Keratinocyte (primary cell): ENCODE measurements at regions not wholly inside any gene's neighbourhood (a gene's known extent, or its start where the extent isn't known, plus 50 kb on each side); places are given as distances from the start of the nearest gene placed in this dataset.

ENCODE experiments used
- DNase-seq: peaks from one replicate; pipeline ENCODE4 v3.0.0-alpha.2; 2011; ENCODE audit warnings: low read depth, missing footprints, low spot score
- FAIRE-seq: peaks from 2 replicates; lab custom pipeline; 2011; peaks lifted over from hg19 to GRCh38; lab: Jason Lieb, UNC
- H2AFZ ChIP-seq: 2 replicates; pipeline ENCODE4 v1.6.0; 2012; ENCODE audit warnings: low read length, control low read depth, inconsistent platforms; ENCODE audit not compliant: control insufficient read depth
- H3K27ac ChIP-seq: 2 replicates; pipeline ENCODE4 v1.5.1; 2011; ENCODE audit warnings: low read length; ENCODE audit not compliant: control insufficient read depth, insufficient read depth
- H3K27me3 ChIP-seq: 3 replicates; pipeline ENCODE4 v1.6.0; 2011; ENCODE audit warnings: low read length; ENCODE audit not compliant: control insufficient read depth, insufficient read depth; ENCODE audit errors: extremely low read depth
- H3K36me3 ChIP-seq, 2 experiments: 2 replicates in 1 of 2; 3 replicates in 1 of 2; pipeline ENCODE4 v1.5.1; 2011; ENCODE audit warnings: low read length in 2 of 2, mild to moderate bottlenecking in 1 of 2; ENCODE audit not compliant: control insufficient read depth in 2 of 2, insufficient read depth in 2 of 2; ENCODE audit errors: extremely low read depth in 1 of 2
- H3K4me1 ChIP-seq: 3 replicates; pipeline ENCODE4 v1.5.1; 2011; ENCODE audit warnings: low read length; ENCODE audit not compliant: control insufficient read depth, insufficient read depth; ENCODE audit errors: extremely low read depth
- H3K4me2 ChIP-seq: 3 replicates; pipeline ENCODE4 v1.6.0; 2011; ENCODE audit warnings: low read depth, low read length; ENCODE audit not compliant: control insufficient read depth, insufficient read depth; ENCODE audit errors: extremely low read depth
- H3K4me3 ChIP-seq, 3 experiments: fragments of 200-600 bp in 1 of 3; sonication (generic) in 1 of 3; 2 replicates in 2 of 3; 3 replicates in 1 of 3; pipeline ENCODE4 v1.5.1; 2011 to 2016; ENCODE audit warnings: low read length in 3 of 3, mild to moderate bottlenecking in 3 of 3, control low read depth in 2 of 3, inconsistent platforms in 1 of 3, low read depth in 1 of 3, mixed read lengths in 1 of 3, mixed run types in 1 of 3, moderate library complexity in 1 of 3; ENCODE audit not compliant: control insufficient read depth in 2 of 3, insufficient read depth in 2 of 3; ENCODE audit errors: extremely low read depth in 1 of 3
- H3K79me2 ChIP-seq: 2 replicates; pipeline ENCODE4 v1.6.0; 2012; ENCODE audit warnings: low read length; ENCODE audit not compliant: control insufficient read depth, insufficient read depth
- H3K9ac ChIP-seq: 3 replicates; pipeline ENCODE4 v1.6.0; 2011; ENCODE audit warnings: low read length; ENCODE audit not compliant: control insufficient read depth, insufficient read depth; ENCODE audit errors: extremely low read depth
- H3K9me1 ChIP-seq: 3 replicates; pipeline ENCODE4 v1.6.0; 2011; ENCODE audit warnings: low read length; ENCODE audit not compliant: control insufficient read depth, insufficient read depth; ENCODE audit errors: extremely low read depth
- H3K9me3 ChIP-seq: 2 replicates; pipeline ENCODE4 v1.5.1; 2012; ENCODE audit warnings: low read depth, low read length; ENCODE audit not compliant: control insufficient read depth
- H4K20me1 ChIP-seq: 3 replicates; pipeline ENCODE4 v1.6.0; 2011; ENCODE audit warnings: low read length; ENCODE audit not compliant: control insufficient read depth, insufficient read depth; ENCODE audit errors: extremely low read depth
- EZH2 ChIP-seq: IDR thresholded peaks from one replicate; pipeline ENCODE4 v1.6.1; 2012; ENCODE audit warnings: inconsistent platforms, mild to moderate bottlenecking, low read length, moderate library complexity
- dilution Hi-C: fragments of 300-500 bp; cut with MboI; formaldehyde crosslinking; loops from one replicate; pipeline ENCODE4 v1.7.0; 2020; ENCODE audit warnings: low sequenced_read_pairs; ENCODE audit not compliant: extremely low pct_ligation_motif_present
- TF ChIP-seq, protein P1 (sequence below), 3 experiments: IDR thresholded peaks in 1 of 3; conservative IDR thresholded peaks in 1 of 3; optimal IDR thresholded peaks in 1 of 3; 2 replicates in 2 of 3; 3 replicates in 1 of 3; pipeline versions ENCODE3 to v1.5.1; 2011; ENCODE audit warnings: low read length in 3 of 3, mild to moderate bottlenecking in 3 of 3, moderate library complexity in 2 of 3, control low read depth in 1 of 3, inconsistent platforms in 1 of 3; ENCODE audit not compliant: insufficient read depth in 2 of 3; ENCODE audit errors: extremely low read depth in 1 of 3

DNA sequence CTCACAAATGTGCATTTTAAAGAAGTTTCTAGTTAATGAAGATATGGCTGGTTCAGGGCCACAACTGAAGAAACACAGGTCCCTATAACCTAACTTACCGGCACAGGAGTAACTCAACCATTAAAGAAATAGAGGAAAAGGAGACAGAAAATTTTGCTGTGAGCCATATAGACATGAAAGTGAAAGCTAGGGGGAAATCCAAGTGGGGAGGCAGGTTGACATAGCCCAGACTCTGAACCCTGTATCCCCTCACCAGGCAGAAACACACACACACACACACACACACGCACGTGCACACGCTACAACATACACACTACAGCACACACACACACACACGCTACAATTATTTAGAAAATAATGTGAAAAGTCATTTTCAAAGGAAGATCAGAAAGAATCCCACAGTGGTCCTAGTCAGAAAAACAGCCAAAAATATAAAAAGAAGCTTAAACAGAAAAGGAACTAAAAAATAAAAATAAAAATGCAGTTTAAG, 856.4 kb upstream of the CDH6 start:
- no peak for FAIRE-seq

GRCh38 chr5:30331534-30331933, 862.0 kb upstream of the CDH6 start:
- Histone ChIP-seq H3K36me3 (no peaks in the 10 kb centered on the region), H3K27ac (no peak overlapping the region), H4K20me1 (no peaks in the 10 kb centered on the region), H3K4me3 (no peak overlapping the region), H3K27me3 (no peaks in the 10 kb centered on the region), H3K79me2 (no peaks in the 10 kb centered on the region), H3K4me1 (no peaks in the 10 kb centered on the region), H3K4me2 (no peak overlapping the region), H3K9me1 (no peaks in the 10 kb centered on the region), H3K9ac (no peak overlapping the region), H2AFZ (no peak overlapping the region), H3K9me3 (no peaks in the 10 kb centered on the region)
- no peak for FAIRE-seq
- no peak for TF ChIP-seq EZH2
- TF ChIP-seq, protein P1, sequence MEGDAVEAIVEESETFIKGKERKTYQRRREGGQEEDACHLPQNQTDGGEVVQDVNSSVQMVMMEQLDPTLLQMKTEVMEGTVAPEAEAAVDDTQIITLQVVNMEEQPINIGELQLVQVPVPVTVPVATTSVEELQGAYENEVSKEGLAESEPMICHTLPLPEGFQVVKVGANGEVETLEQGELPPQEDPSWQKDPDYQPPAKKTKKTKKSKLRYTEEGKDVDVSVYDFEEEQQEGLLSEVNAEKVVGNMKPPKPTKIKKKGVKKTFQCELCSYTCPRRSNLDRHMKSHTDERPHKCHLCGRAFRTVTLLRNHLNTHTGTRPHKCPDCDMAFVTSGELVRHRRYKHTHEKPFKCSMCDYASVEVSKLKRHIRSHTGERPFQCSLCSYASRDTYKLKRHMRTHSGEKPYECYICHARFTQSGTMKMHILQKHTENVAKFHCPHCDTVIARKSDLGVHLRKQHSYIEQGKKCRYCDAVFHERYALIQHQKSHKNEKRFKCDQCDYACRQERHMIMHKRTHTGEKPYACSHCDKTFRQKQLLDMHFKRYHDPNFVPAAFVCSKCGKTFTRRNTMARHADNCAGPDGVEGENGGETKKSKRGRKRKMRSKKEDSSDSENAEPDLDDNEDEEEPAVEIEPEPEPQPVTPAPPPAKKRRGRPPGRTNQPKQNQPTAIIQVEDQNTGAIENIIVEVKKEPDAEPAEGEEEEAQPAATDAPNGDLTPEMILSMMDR (optimal IDR thresholded peaks at IDR 0.05 in 1 of 3, IDR thresholded peaks at IDR 0.05 in 1 of 3, conservative IDR thresholded peaks at IDR 0.05 in 1 of 3; ENCODE audit: extremely low read depth in 1 of 3, insufficient read depth in 2 of 3, low read length in 3 of 3), result no peak
- dilution Hi-C loops, result no loop called here
- no peak for DNase-seq

More for the DNA sequence above, 856.4 kb upstream of the CDH6 start:
- dilution Hi-C loops, result no loop called here
- Histone ChIP-seq H3K4me1 (no peaks in the 10 kb centered on the region), H2AFZ (no peak overlapping the region), H3K27me3 (no peaks in the 10 kb centered on the region), H3K9ac (no peak overlapping the region), H3K4me3 (no peak overlapping the region), H3K4me2 (no peak overlapping the region), H3K9me1 (no peaks in the 10 kb centered on the region), H3K79me2 (no peaks in the 10 kb centered on the region), H3K36me3 (no peaks in the 10 kb centered on the region), H3K9me3 (no peaks in the 10 kb centered on the region), H4K20me1 (no peaks in the 10 kb centered on the region), H3K27ac (no peak overlapping the region)
- no peak for DNase-seq
- no peak for TF ChIP-seq EZH2

- dilution Hi-C loops, result no loop called here
- TF ChIP-seq EZH2, result no peak
- TF ChIP-seq, protein P1 (optimal IDR thresholded peaks at IDR 0.05 in 1 of 3, IDR thresholded peaks at IDR 0.05 in 1 of 3, conservative IDR thresholded peaks at IDR 0.05 in 1 of 3; ENCODE audit: extremely low read depth in 1 of 3, insufficient read depth in 2 of 3, low read length in 3 of 3), result no peak
These were observed 867.7 kb upstream of the CDH6 start for GRCh38 chr5:30325795-30326194.

More at GRCh38 chr5:30325795-30326194, 867.7 kb upstream of the CDH6 start:
- Histone ChIP-seq H3K4me2 (no peak overlapping the region), H4K20me1 (no peaks in the 10 kb centered on the region), H3K9ac (no peak overlapping the region), H3K4me1 (no peaks in the 10 kb centered on the region), H3K9me1 (no peaks in the 10 kb centered on the region), H3K9me3 (no peaks in the 10 kb centered on the region), H3K79me2 (no peaks in the 10 kb centered on the region), H3K4me3 (no peak overlapping the region), H3K27ac (no peak overlapping the region), H3K27me3 (no peaks in the 10 kb centered on the region), H3K36me3 (no peaks in the 10 kb centered on the region), H2AFZ (no peak overlapping the region)
- DNase-seq, result no peak
- no peak for FAIRE-seq
